PC-3 (cell line): ENCODE measurements at regions not wholly inside any gene's neighbourhood (a gene's known extent, or its start where the extent isn't known, plus 50 kb on each side); places are given as distances from the start of the nearest gene placed in this dataset.

Source experiments
- EZH2 ChIP-seq: fragments of 300-600 bp; sonication (generic); IDR thresholded peaks from one replicate; pipeline ENCODE4 v1.6.1; 2017; ENCODE audit warnings: antibody characterized with exemption, mild to moderate bottlenecking, low read length; ENCODE audit not compliant: unreplicated experiment
- EZH2phosphoT487 ChIP-seq: fragments of 300-600 bp; sonication (generic); IDR thresholded peaks from 2 replicates; pipeline ENCODE4 v1.6.1; 2018; ENCODE audit warnings: mild to moderate bottlenecking, antibody characterized with exemption, low read length, borderline replicate concordance
- TF ChIP-seq, protein P1 (sequence below): fragments of 300-600 bp; sonication (generic); conservative IDR thresholded peaks from 2 replicates; pipeline ENCODE4 v1.5.1; 2017; ENCODE audit warnings: antibody characterized with exemption, low read depth, mild to moderate bottlenecking, low read length

DNA sequence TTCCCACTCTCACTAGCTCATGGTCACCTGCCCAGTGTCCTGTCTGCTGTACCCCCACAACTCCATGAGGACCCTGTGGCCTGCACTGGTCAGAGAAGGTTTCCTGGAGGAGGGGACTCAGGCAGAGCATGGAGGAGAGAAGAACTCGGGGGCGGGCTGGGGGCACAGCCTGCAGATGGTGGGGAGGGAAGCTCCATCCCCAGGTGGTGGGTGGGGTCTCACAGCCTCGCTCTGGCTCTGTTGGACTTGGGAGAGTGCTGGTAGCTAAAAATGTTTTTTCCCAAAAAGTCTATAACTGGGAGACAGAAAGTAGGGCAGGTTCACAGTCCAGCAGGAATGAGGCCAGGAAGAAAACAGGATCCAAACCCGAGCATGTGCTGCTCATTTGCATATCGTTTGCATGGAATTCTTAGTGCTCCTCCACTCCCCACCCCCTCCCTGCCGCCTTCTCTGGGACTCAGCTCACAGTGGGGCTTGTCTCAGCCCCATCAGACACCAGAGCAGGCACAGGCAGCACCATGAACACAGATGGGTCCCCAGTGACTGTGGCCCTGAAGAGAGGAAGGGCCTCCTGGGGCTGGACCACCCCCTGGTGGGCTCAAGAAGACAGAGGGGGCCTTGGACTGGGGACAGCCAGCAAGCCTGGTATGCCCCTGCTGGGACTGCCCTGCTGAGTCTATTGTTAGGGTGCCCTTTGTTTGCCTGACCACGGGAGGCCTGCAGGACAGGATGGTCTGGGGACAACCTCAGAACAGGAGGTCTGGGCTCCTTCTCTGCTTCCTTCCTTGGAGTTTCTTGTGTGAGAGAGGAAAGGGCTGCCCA, 67.0 kb upstream of the SFSWAP start:
- TF ChIP-seq, protein P1, sequence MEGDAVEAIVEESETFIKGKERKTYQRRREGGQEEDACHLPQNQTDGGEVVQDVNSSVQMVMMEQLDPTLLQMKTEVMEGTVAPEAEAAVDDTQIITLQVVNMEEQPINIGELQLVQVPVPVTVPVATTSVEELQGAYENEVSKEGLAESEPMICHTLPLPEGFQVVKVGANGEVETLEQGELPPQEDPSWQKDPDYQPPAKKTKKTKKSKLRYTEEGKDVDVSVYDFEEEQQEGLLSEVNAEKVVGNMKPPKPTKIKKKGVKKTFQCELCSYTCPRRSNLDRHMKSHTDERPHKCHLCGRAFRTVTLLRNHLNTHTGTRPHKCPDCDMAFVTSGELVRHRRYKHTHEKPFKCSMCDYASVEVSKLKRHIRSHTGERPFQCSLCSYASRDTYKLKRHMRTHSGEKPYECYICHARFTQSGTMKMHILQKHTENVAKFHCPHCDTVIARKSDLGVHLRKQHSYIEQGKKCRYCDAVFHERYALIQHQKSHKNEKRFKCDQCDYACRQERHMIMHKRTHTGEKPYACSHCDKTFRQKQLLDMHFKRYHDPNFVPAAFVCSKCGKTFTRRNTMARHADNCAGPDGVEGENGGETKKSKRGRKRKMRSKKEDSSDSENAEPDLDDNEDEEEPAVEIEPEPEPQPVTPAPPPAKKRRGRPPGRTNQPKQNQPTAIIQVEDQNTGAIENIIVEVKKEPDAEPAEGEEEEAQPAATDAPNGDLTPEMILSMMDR: no peak
- TF ChIP-seq EZH2 (no peak), EZH2phosphoT487 (no peak)
